ENCODE measurements at regions not wholly inside any gene's neighbourhood (a gene's known extent, or its start where the extent isn't known, plus 50 kb on each side); places are given as distances from the start of the nearest gene placed in this dataset.

- no peak for DNase-seq
Observed at GRCh38 chr7:136229790-136230189, 252.6 kb upstream of the MTPN start.

GRCh38 chr7:136228171-136228570 is 251.0 kb upstream of the MTPN start:
- no peak for DNase-seq

GRCh38 chr7:136214356-136214755 is 237.2 kb upstream of the MTPN start:
- no peak for DNase-seq

- no peak for DNase-seq
Observed at GRCh38 chr7:136213012-136213411, 235.9 kb upstream of the MTPN start.

GRCh38 chr7:136210664-136211063 is 233.5 kb upstream of the MTPN start:
- DNase-seq, result no peak

- no peak for DNase-seq
Observed at GRCh38 chr7:136210079-136210478, 232.9 kb upstream of the MTPN start.

- no peak for DNase-seq
Observed at GRCh38 chr7:136205956-136206355, 228.8 kb upstream of the MTPN start.

- no peak for DNase-seq
Observed at GRCh38 chr7:136198168-136198567, 221.0 kb upstream of the MTPN start.

- DNase-seq, result no peak
Observed at GRCh38 chr7:136194878-136195277, 217.7 kb upstream of the MTPN start.

GRCh38 chr7:136193940-136194339 is 216.8 kb upstream of the MTPN start:
- no peak for DNase-seq

GRCh38 chr7:136189506-136189998 is 212.4 kb upstream of the MTPN start:
- no peak for DNase-seq

GRCh38 chr7:136186281-136186680 is 209.1 kb upstream of the MTPN start:
- no peak for DNase-seq

GRCh38 chr7:136184719-136185118 is 207.6 kb upstream of the MTPN start:
- no peak for DNase-seq

- no peak for DNase-seq
Observed at GRCh38 chr7:136183981-136184380, 206.8 kb upstream of the MTPN start.

- DNase-seq, result no peak
Observed at GRCh38 chr7:136180984-136181383, 203.8 kb upstream of the MTPN start.

- DNase-seq, result no peak
Observed at GRCh38 chr7:136179851-136180721, 202.9 kb upstream of the MTPN start.

- no peak for DNase-seq
Observed at GRCh38 chr7:136179154-136179553, 202.0 kb upstream of the MTPN start.

- no peak for DNase-seq
Observed at GRCh38 chr7:136174477-136175125, 197.4 kb upstream of the MTPN start.

- no peak for DNase-seq
Observed at GRCh38 chr7:136173874-136174273, 196.7 kb upstream of the MTPN start.

GRCh38 chr7:136171233-136171632 is 194.1 kb upstream of the MTPN start:
- DNase-seq, result no peak

GRCh38 chr7:136168821-136169220 is 191.7 kb upstream of the MTPN start:
- DNase-seq, result no peak

GRCh38 chr7:136167991-136168390 is 190.8 kb upstream of the MTPN start:
- no peak for DNase-seq

- DNase-seq, result no peak
Observed at GRCh38 chr7:136166521-136166920, 189.4 kb upstream of the MTPN start.

GRCh38 chr7:136163340-136163801 is 186.2 kb upstream of the MTPN start:
- no peak for DNase-seq

Data from activated CD4-positive, CD25-positive, alpha-beta regulatory T cell (primary cell).